ENCODE measurements at regions not wholly inside any gene's neighbourhood (a gene's known extent, or its start where the extent isn't known, plus 50 kb on each side); places are given as distances from the start of the nearest gene placed in this dataset.

GRCh38 chr20:39107741-39108140, 145.6 kb downstream of the DHX35 start:
- Mint-ChIP-seq H3K4me1 (ENCODE audit: low read depth) (peaks cover 24% of the 10 kb centered on the region), H3K9me3 (no peaks in the 10 kb centered on the region), H3K27me3 (ENCODE audit: insufficient read depth) (peaks cover 10% of the 10 kb centered on the region), H3K4me3 (no peak overlapping the region), H3K27ac (no peak overlapping the region), H3K36me3 (ENCODE audit: low read depth) (no peaks in the 10 kb centered on the region)
- no peak for TF ChIP-seq CTCF (IDR thresholded peaks at IDR 0.05)
- peak; percentile 40 for DNase-seq

GRCh38 chr20:39106791-39107190, 144.6 kb downstream of the DHX35 start:
- peaks cover 24% of the 10 kb centered on the region for H3K4me1 Mint-ChIP-seq (ENCODE audit: low read depth)
- H3K4me3 Mint-ChIP-seq = no peak overlapping the region
- no peaks in the 10 kb centered on the region for H3K9me3 Mint-ChIP-seq
- H3K27ac Mint-ChIP-seq = no peak overlapping the region
- DNase-seq = no peak
- peaks cover 6% of the 10 kb centered on the region for H3K27me3 Mint-ChIP-seq (ENCODE audit: insufficient read depth)
- no peak for TF ChIP-seq CTCF (IDR thresholded peaks at IDR 0.05)
- H3K36me3 Mint-ChIP-seq (ENCODE audit: low read depth) = no peaks in the 10 kb centered on the region

GRCh38 chr20:39105551-39105950, 143.4 kb downstream of the DHX35 start:
- Mint-ChIP-seq H3K9me3 (no peaks in the 10 kb centered on the region), H3K4me1 (ENCODE audit: low read depth) (peaks cover 24% of the 10 kb centered on the region), H3K4me3 (no peak overlapping the region), H3K36me3 (ENCODE audit: low read depth) (no peaks in the 10 kb centered on the region), H3K27me3 (ENCODE audit: insufficient read depth) (peaks cover 6% of the 10 kb centered on the region), H3K27ac (no peak overlapping the region)
- no peak for DNase-seq
- peak; percentile 53; the same call in 1 of the 2 replicates for TF ChIP-seq CTCF (IDR thresholded peaks at IDR 0.05)

GRCh38 chr20:39103732-39104131, 141.6 kb downstream of the DHX35 start:
- Mint-ChIP-seq H3K4me1 (ENCODE audit: low read depth) (peaks cover 19% of the 10 kb centered on the region), H3K36me3 (ENCODE audit: low read depth) (no peaks in the 10 kb centered on the region), H3K27ac (no peak overlapping the region), H3K4me3 (no peak overlapping the region), H3K27me3 (ENCODE audit: insufficient read depth) (peaks cover 10% of the 10 kb centered on the region), H3K9me3 (no peaks in the 10 kb centered on the region)
- no peak for DNase-seq
- TF ChIP-seq CTCF (IDR thresholded peaks at IDR 0.05) = peak; percentile 42; the same call in 1 of the 2 replicates

GRCh38 chr20:39103305-39103704, 141.2 kb downstream of the DHX35 start:
- Mint-ChIP-seq H3K4me3 (no peak overlapping the region), H3K9me3 (no peaks in the 10 kb centered on the region), H3K27ac (no peak overlapping the region), H3K36me3 (ENCODE audit: low read depth) (no peaks in the 10 kb centered on the region), H3K4me1 (ENCODE audit: low read depth) (peaks cover 14% of the 10 kb centered on the region), H3K27me3 (ENCODE audit: insufficient read depth) (peaks cover 14% of the 10 kb centered on the region)
- no peak for TF ChIP-seq CTCF (IDR thresholded peaks at IDR 0.05)
- no peak for DNase-seq

GRCh38 chr20:39101895-39102294, 139.8 kb downstream of the DHX35 start:
- DNase-seq = no peak
- Mint-ChIP-seq H3K4me3 (no peak overlapping the region), H3K27me3 (ENCODE audit: insufficient read depth) (peaks cover 16% of the 10 kb centered on the region), H3K27ac (no peak overlapping the region), H3K36me3 (ENCODE audit: low read depth) (no peaks in the 10 kb centered on the region), H3K9me3 (no peaks in the 10 kb centered on the region), H3K4me1 (ENCODE audit: low read depth) (peaks cover under 1% of the 10 kb centered on the region; the same call in 1 of the 2 replicates)
- no peak for TF ChIP-seq CTCF (IDR thresholded peaks at IDR 0.05)
